ENCODE measurements at regions not wholly inside any gene's neighbourhood (a gene's known extent, or its start where the extent isn't known, plus 50 kb on each side); places are given as distances from the start of the nearest gene placed in this dataset.

GRCh38 chr14:78073028-78073427, 97.1 kb upstream of the NRXN3 start:
- Histone ChIP-seq H3K9ac (ENCODE audit: low read length) (no peak overlapping the region), H3K27ac (ENCODE audit: low read depth, low read length) (no peak overlapping the region), H3K4me3 (ENCODE audit: low read depth, low read length) (no peak overlapping the region), H3K9me3 (ENCODE audit: control insufficient read depth, insufficient read depth, low read depth, low read length) (no peaks in the 10 kb centered on the region), H3K27me3 (ENCODE audit: control insufficient read depth, insufficient read depth, low read length) (no peaks in the 10 kb centered on the region), H3K4me1 (ENCODE audit: control insufficient read depth, insufficient read depth, low read length) (no peaks in the 10 kb centered on the region), H3K36me3 (ENCODE audit: control insufficient read depth, insufficient read depth, low read length) (no peaks in the 10 kb centered on the region)

- Histone ChIP-seq H3K4me3 (ENCODE audit: low read depth, low read length) (no peak overlapping the region), H3K9me3 (ENCODE audit: control insufficient read depth, insufficient read depth, low read depth, low read length) (no peaks in the 10 kb centered on the region), H3K36me3 (ENCODE audit: control insufficient read depth, insufficient read depth, low read length) (no peaks in the 10 kb centered on the region), H3K4me1 (ENCODE audit: control insufficient read depth, insufficient read depth, low read length) (no peaks in the 10 kb centered on the region), H3K9ac (ENCODE audit: low read length) (no peak overlapping the region), H3K27ac (ENCODE audit: low read depth, low read length) (no peak overlapping the region), H3K27me3 (ENCODE audit: control insufficient read depth, insufficient read depth, low read length) (no peaks in the 10 kb centered on the region)
Observed at GRCh38 chr14:78074561-78074960, 95.6 kb upstream of the NRXN3 start.

GRCh38 chr14:78075033-78075432, 95.1 kb upstream of the NRXN3 start:
- Histone ChIP-seq H3K4me1 (ENCODE audit: control insufficient read depth, insufficient read depth, low read length) (no peaks in the 10 kb centered on the region), H3K9ac (ENCODE audit: low read length) (no peak overlapping the region), H3K27ac (ENCODE audit: low read depth, low read length) (no peak overlapping the region)

GRCh38 chr14:78075555-78076277, 94.5 kb upstream of the NRXN3 start:
- Histone ChIP-seq H3K4me1 (ENCODE audit: control insufficient read depth, insufficient read depth, low read length) (no peaks in the 10 kb centered on the region), H3K4me3 (ENCODE audit: low read depth, low read length) (no peak overlapping the region), H3K36me3 (ENCODE audit: control insufficient read depth, insufficient read depth, low read length) (no peaks in the 10 kb centered on the region), H3K9me3 (ENCODE audit: control insufficient read depth, insufficient read depth, low read depth, low read length) (no peaks in the 10 kb centered on the region), H3K27ac (ENCODE audit: low read depth, low read length) (no peak overlapping the region), H3K27me3 (ENCODE audit: control insufficient read depth, insufficient read depth, low read length) (no peaks in the 10 kb centered on the region), H3K9ac (ENCODE audit: low read length) (no peak overlapping the region)

More at GRCh38 chr14:78075033-78075432, 95.1 kb upstream of the NRXN3 start:
- no peak overlapping the region for H3K4me3 ChIP-seq (ENCODE audit: low read depth, low read length)
- no peaks in the 10 kb centered on the region for H3K27me3 ChIP-seq (ENCODE audit: control insufficient read depth, insufficient read depth, low read length)
- H3K36me3 ChIP-seq (ENCODE audit: control insufficient read depth, insufficient read depth, low read length), result no peaks in the 10 kb centered on the region
- H3K9me3 ChIP-seq (ENCODE audit: control insufficient read depth, insufficient read depth, low read depth, low read length), result no peaks in the 10 kb centered on the region

GRCh38 chr14:78081245-78081644, 88.9 kb upstream of the NRXN3 start:
- Histone ChIP-seq H3K27ac (ENCODE audit: low read depth, low read length) (no peak overlapping the region), H3K27me3 (ENCODE audit: control insufficient read depth, insufficient read depth, low read length) (no peaks in the 10 kb centered on the region), H3K4me1 (ENCODE audit: control insufficient read depth, insufficient read depth, low read length) (peaks cover 2% of the 10 kb centered on the region; the same call in 1 of the 2 replicates), H3K36me3 (ENCODE audit: control insufficient read depth, insufficient read depth, low read length) (no peaks in the 10 kb centered on the region), H3K4me3 (ENCODE audit: low read depth, low read length) (no peak overlapping the region), H3K9ac (ENCODE audit: low read length) (no peak overlapping the region), H3K9me3 (ENCODE audit: control insufficient read depth, insufficient read depth, low read depth, low read length) (no peaks in the 10 kb centered on the region)

GRCh38 chr14:78083837-78084236, 86.3 kb upstream of the NRXN3 start:
- no peak overlapping the region for H3K27ac ChIP-seq (ENCODE audit: low read depth, low read length)
- peaks cover 6% of the 10 kb centered on the region; the same call in 1 of the 2 replicates for H3K4me1 ChIP-seq (ENCODE audit: control insufficient read depth, insufficient read depth, low read length)
- H3K9me3 ChIP-seq (ENCODE audit: control insufficient read depth, insufficient read depth, low read depth, low read length), result no peaks in the 10 kb centered on the region
- H3K27me3 ChIP-seq (ENCODE audit: control insufficient read depth, insufficient read depth, low read length), result no peaks in the 10 kb centered on the region
- H3K36me3 ChIP-seq (ENCODE audit: control insufficient read depth, insufficient read depth, low read length), result no peaks in the 10 kb centered on the region
- H3K9ac ChIP-seq (ENCODE audit: low read length), result no peak overlapping the region
- H3K4me3 ChIP-seq (ENCODE audit: low read depth, low read length), result no peak overlapping the region

- Histone ChIP-seq H3K36me3 (ENCODE audit: control insufficient read depth, insufficient read depth, low read length) (no peaks in the 10 kb centered on the region), H3K9me3 (ENCODE audit: control insufficient read depth, insufficient read depth, low read depth, low read length) (no peaks in the 10 kb centered on the region), H3K4me1 (ENCODE audit: control insufficient read depth, insufficient read depth, low read length) (peaks cover 6% of the 10 kb centered on the region; the same call in 1 of the 2 replicates), H3K27me3 (ENCODE audit: control insufficient read depth, insufficient read depth, low read length) (no peaks in the 10 kb centered on the region), H3K4me3 (ENCODE audit: low read depth, low read length) (no peak overlapping the region), H3K9ac (ENCODE audit: low read length) (no peak overlapping the region), H3K27ac (ENCODE audit: low read depth, low read length) (no peak overlapping the region)
Observed at GRCh38 chr14:78086342-78086741, 83.8 kb upstream of the NRXN3 start.

GRCh38 chr14:78088916-78089315, 81.3 kb upstream of the NRXN3 start:
- Histone ChIP-seq H3K4me3 (ENCODE audit: low read depth, low read length) (no peak overlapping the region), H3K9ac (ENCODE audit: low read length) (no peak overlapping the region), H3K9me3 (ENCODE audit: control insufficient read depth, insufficient read depth, low read depth, low read length) (no peaks in the 10 kb centered on the region), H3K36me3 (ENCODE audit: control insufficient read depth, insufficient read depth, low read length) (no peaks in the 10 kb centered on the region), H3K27me3 (ENCODE audit: control insufficient read depth, insufficient read depth, low read length) (no peaks in the 10 kb centered on the region), H3K27ac (ENCODE audit: low read depth, low read length) (no peak overlapping the region), H3K4me1 (ENCODE audit: control insufficient read depth, insufficient read depth, low read length) (peaks cover 6% of the 10 kb centered on the region; the same call in 1 of the 2 replicates)

- H3K9ac ChIP-seq (ENCODE audit: low read length), result no peak overlapping the region
- no peak overlapping the region for H3K4me3 ChIP-seq (ENCODE audit: low read depth, low read length)
- H3K27me3 ChIP-seq (ENCODE audit: control insufficient read depth, insufficient read depth, low read length), result no peaks in the 10 kb centered on the region
- peaks cover 8% of the 10 kb centered on the region for H3K9me3 ChIP-seq (ENCODE audit: control insufficient read depth, insufficient read depth, low read depth, low read length)
- H3K27ac ChIP-seq (ENCODE audit: low read depth, low read length), result no peak overlapping the region
- peaks cover 6% of the 10 kb centered on the region; the same call in 1 of the 2 replicates for H3K4me1 ChIP-seq (ENCODE audit: control insufficient read depth, insufficient read depth, low read length)
- no peaks in the 10 kb centered on the region for H3K36me3 ChIP-seq (ENCODE audit: control insufficient read depth, insufficient read depth, low read length)
Observed at GRCh38 chr14:78090864-78091263, 79.3 kb upstream of the NRXN3 start.

GRCh38 chr14:78091361-78091760, 78.8 kb upstream of the NRXN3 start:
- no peaks in the 10 kb centered on the region for H3K27me3 ChIP-seq (ENCODE audit: control insufficient read depth, insufficient read depth, low read length)
- no peak overlapping the region for H3K9ac ChIP-seq (ENCODE audit: low read length)
- no peak overlapping the region for H3K4me3 ChIP-seq (ENCODE audit: low read depth, low read length)

GRCh38 chr14:78092040-78092439, 78.1 kb upstream of the NRXN3 start:
- no peak overlapping the region for H3K27ac ChIP-seq (ENCODE audit: low read depth, low read length)
- no peaks in the 10 kb centered on the region for H3K36me3 ChIP-seq (ENCODE audit: control insufficient read depth, insufficient read depth, low read length)
- no peak overlapping the region for H3K9ac ChIP-seq (ENCODE audit: low read length)
- peaks cover 17% of the 10 kb centered on the region for H3K9me3 ChIP-seq (ENCODE audit: control insufficient read depth, insufficient read depth, low read depth, low read length)
- H3K4me3 ChIP-seq (ENCODE audit: low read depth, low read length), result no peak overlapping the region
- no peaks in the 10 kb centered on the region for H3K27me3 ChIP-seq (ENCODE audit: control insufficient read depth, insufficient read depth, low read length)
- no peaks in the 10 kb centered on the region for H3K4me1 ChIP-seq (ENCODE audit: control insufficient read depth, insufficient read depth, low read length)

More at GRCh38 chr14:78091361-78091760, 78.8 kb upstream of the NRXN3 start:
- Histone ChIP-seq H3K27ac (ENCODE audit: low read depth, low read length) (no peak overlapping the region), H3K4me1 (ENCODE audit: control insufficient read depth, insufficient read depth, low read length) (0 out of 2 replicates have a peak, but pooled peaks cover 3% of the 10 kb centered on the region), H3K9me3 (ENCODE audit: control insufficient read depth, insufficient read depth, low read depth, low read length) (peaks cover 11% of the 10 kb centered on the region), H3K36me3 (ENCODE audit: control insufficient read depth, insufficient read depth, low read length) (no peaks in the 10 kb centered on the region)

All from HUES6 (cell line).